NK-92 (cell line): ENCODE measurements at regions not wholly inside any gene's neighbourhood (a gene's known extent, or its start where the extent isn't known, plus 50 kb on each side); places are given as distances from the start of the nearest gene placed in this dataset.

Source experiments
- DNase-seq: peaks from one replicate; lab custom pipeline; 2025; ENCODE audit not compliant: unreplicated experiment; lab: John Stamatoyannopoulos, UW

- no peak for DNase-seq
Measured at GRCh38 chr22:47281126-47282106, 519.0 kb downstream of the TBC1D22A start.

DNA sequence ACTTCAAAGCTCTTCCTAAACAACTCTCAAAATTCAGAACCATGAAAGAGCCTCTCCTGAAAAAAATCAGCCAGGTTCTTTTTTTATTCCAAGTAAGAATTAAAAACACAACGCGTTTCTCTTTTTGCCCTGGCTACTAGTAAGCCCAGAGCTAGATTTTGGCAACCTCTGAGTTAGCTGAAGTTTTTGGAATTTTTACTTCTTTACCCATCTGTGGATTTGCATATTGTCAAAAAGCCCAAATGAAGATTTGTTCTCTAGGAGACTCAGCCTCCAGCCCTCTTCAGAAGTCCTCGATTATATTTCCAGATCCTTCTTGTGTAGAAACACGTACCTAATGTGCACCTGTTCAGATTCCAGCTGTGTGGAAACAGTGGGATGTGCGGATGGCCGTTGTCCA, 517.9 kb downstream of the TBC1D22A start:
- DNase-seq: no peak

DNA sequence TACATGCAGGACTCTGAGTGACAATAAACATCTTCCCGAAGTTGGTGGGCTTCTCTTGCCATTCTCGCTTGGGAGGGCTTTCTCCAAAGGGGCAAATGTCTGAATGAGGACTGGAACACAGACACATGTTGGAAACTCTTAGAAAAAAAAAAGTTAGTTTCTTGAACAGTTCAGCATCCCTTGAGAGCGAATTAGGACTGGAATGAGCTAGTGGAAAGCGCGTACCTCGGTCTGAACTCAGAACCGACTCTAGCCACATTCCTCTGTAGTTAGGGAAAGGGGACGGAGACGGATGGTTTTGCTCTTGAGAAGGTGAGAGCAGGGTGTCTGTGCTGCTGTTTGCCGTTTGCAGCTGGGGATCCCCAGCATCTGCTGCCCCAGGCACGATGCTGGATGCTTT, 517.3 kb downstream of the TBC1D22A start:
- no peak for DNase-seq

DNA sequence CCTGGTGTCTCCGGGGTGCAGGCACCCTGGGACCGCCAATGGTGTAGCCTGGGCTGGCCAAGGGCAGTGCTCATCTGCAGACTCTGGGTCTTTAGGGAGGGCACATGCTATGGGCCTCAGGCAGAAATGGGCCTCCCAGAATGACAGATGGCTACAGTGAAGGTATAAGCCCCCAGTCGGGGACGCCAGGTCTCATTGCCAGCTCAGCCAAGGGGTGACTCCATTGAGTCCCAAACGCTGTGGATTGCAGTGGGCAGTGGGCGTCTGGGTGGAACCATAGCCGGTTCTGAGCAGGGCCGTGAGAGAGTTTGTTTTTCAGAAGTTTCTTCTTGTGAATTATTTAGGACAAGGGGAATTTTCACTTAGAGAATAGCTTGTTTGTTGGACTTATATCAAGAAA, 516.9 kb downstream of the TBC1D22A start:
- DNase-seq: no peak

GRCh38 chr22:47278655-47279054, 516.2 kb downstream of the TBC1D22A start:
- no peak for DNase-seq

DNA sequence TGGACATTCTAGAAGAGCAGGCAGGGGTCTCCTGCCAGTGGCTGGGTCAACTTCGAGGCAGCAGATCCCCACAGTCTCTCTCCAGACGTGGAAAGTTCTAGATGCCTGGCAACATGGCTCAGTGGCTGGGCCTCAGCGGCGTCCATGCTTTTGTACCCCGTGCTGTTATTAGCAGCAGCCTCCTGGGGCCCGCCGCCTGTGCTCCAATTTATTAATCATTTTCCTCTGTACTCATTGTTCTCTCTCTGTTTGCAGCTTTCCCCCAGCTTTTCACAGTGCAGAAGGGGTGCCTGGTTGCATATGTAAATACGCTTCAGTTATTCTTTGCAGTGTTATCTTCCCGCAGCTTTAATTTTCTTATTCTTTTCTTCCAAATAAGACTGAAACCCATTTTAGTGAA, 515.1 kb downstream of the TBC1D22A start:
- no peak for DNase-seq

- no peak for DNase-seq
Measured at GRCh38 chr22:47276991-47277390, 514.5 kb downstream of the TBC1D22A start.

GRCh38 chr22:47276450-47276820, 514.0 kb downstream of the TBC1D22A start:
- DNase-seq: no peak

DNA sequence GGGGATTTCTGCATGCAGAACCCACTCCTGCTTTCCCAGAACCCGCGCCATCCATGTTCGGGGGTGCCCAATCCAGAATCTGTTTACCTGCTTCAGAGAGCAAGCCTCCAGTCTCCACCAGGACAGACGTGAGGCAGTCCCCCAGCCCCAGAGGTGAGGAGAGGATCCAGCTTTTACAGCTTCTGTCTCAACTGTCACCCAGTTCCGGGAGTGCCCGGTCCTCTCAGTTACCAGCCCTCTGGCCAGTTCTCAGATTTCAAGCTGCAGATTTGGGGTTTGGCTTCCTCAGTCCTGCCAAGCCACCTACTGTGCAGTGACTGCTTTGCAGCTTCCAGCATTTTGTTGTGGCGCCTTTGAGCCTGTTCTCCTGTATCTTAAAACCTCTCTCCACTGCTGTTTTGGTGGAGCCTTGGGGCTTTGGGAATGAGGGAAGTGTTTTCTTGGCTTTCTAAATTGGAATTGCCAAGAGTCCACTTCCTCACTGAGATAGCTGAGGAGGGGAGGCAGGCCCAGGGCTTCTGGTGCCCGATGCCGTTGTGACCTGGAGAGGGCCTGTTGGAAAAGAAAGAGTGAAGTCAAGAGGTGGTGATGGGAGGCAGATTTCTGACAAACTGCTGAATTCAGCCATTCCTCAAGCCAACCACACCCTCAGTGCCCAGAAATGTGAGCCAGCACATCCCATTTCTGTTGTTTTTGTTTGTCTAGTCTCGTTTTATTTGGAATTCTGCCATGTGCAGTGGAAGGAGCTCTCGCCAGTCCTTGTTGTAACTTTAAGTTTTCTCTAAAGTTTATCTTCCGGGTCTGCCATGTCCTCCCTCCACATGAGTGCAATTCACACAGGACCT, 513.4 kb downstream of the TBC1D22A start:
- no peak for DNase-seq

- no peak for DNase-seq
Measured at GRCh38 chr22:47274196-47274595, 511.7 kb downstream of the TBC1D22A start.

DNA sequence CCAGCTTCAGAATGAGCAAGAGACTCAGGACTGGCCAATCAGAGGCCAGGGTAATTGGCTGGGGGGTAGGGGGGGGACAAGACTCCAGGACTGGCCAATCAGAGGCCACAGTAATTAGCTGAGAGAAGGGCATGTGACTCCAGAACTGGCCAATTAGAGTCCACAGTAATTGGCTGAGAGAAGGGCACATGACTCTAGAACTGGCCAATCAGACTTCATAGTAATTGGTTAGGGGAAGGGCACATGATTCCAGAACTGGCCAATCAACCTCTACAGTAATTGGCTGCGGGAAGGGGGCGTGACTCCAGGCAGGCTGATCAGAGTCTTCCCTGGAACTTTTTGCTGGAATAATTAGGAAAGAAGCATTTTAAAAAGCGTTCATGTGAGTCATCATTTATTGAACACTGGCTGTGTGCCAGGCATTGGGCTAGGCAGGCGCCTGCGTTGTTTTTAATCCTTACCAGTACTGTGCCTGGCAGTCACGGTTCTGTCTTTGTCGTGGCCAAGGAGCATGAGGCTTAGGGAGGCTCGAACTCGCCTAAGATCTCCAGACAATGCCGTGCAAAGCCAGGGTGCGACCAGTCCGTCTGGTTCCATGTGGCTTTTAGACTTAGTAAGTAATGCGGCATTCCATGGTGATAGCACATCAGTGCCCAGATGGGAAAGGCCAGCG, 508.1 kb downstream of the TBC1D22A start:
- DNase-seq: no peak

- DNase-seq: no peak
Measured at GRCh38 chr22:47269516-47270088, 507.2 kb downstream of the TBC1D22A start.

- DNase-seq: no peak
Measured at GRCh38 chr22:47267513-47268282, 505.2 kb downstream of the TBC1D22A start.

- DNase-seq: no peak
Measured at GRCh38 chr22:47266329-47266728, 503.9 kb downstream of the TBC1D22A start.

- no peak for DNase-seq
Measured at GRCh38 chr22:47260551-47260950, 498.1 kb downstream of the TBC1D22A start.

DNA sequence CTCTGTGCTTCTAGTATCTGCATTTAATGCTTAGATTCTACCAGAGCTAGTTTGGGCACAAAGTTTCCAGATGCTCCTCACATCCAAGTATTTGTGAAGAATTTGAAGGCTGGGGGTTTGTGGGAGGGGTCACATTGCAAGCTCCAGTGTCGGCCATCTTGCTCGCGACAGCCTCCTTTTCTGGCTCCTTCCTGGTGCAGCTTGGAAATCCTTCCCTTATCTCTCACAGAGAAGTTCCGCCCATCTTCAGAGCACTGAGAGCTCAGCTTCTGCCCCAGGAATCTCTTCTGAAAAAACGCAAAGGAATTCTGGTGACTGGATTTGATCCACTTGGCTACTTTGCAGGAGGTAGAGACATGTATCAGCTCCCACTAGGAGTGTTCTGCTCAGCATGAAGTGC, 497.5 kb downstream of the TBC1D22A start:
- no peak for DNase-seq

DNA sequence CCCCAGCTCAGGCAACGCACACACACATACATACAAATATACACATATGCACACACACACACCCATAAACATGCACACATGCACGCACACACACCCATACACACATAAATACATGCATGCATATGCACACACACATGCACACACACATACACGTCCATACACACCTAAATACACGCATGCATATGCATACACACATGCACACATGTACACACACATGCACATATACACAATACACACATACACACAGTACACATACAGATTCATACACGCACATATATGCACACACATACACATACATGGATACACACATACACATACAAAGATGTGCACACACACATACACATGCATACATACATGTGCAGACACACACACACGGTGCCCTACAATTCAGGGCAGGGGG, 496.6 kb downstream of the TBC1D22A start:
- no peak for DNase-seq

GRCh38 chr22:47257976-47258375, 495.5 kb downstream of the TBC1D22A start:
- no peak for DNase-seq

- DNase-seq: no peak
Measured at GRCh38 chr22:47257566-47257965, 495.1 kb downstream of the TBC1D22A start.

GRCh38 chr22:47251911-47252310, 489.5 kb downstream of the TBC1D22A start:
- no peak for DNase-seq
